ENCODE measurements at regions not wholly inside any gene's neighbourhood (a gene's known extent, or its start where the extent isn't known, plus 50 kb on each side); places are given as distances from the start of the nearest gene placed in this dataset.
"Not testable (repeated sequence)": the region's sequence is repeated elsewhere in the genome, so short reads cannot be mapped to it uniquely, and the experiment has no call there.

DNA sequence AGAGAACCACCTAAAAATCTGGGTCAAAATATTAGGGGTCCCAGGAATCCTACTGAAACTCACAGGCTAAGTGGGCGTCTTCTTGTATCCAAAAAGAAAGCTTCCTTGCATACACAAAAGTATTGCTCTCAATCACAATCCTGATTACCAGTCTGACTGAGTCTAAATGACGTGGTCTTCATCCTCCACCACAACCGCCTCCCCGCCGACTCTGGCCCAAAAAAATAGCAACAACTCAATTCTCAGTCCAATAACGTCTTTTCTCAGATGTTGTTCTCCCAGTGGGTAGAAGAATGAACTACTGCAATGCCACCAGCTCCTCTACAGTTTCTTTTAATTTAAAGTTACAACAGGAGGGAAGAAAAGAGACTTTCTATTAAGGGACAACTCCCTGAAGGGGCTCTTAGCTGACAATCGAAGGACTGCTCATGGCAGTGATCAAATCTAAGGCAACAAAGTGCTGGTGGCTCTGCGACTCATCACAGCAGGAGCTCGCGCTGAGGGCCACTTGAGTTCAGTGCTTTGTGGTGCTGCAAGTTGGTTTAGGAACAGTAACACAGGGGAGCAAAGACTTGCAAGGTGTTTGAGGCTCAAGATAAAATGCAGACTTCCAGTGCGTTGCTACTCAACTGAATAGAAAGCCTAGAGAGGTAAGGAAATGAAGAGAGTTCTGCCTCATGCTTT is 394.1 kb downstream of the BCAT1 start:
- no peak for DNase-seq

DNA sequence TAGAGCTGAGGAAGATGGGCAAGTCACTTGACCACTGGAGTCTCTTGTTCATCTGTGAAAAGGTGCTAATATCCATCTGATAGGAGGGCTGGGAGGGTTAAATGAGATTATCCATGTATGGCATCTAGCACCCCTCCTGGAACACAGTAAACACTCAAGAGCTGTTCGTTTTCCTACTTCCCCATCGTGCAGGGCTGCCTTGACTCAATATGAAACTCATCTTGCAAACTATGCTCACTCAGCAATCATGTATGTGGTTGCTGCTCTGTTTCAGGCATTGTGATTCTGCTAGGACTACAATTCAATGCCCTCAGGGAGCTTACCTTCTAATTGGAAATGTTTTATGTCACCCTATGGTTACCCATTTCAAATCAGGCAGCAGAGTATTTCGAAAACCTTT is 395.6 kb downstream of the BCAT1 start:
- no peak for DNase-seq

DNA sequence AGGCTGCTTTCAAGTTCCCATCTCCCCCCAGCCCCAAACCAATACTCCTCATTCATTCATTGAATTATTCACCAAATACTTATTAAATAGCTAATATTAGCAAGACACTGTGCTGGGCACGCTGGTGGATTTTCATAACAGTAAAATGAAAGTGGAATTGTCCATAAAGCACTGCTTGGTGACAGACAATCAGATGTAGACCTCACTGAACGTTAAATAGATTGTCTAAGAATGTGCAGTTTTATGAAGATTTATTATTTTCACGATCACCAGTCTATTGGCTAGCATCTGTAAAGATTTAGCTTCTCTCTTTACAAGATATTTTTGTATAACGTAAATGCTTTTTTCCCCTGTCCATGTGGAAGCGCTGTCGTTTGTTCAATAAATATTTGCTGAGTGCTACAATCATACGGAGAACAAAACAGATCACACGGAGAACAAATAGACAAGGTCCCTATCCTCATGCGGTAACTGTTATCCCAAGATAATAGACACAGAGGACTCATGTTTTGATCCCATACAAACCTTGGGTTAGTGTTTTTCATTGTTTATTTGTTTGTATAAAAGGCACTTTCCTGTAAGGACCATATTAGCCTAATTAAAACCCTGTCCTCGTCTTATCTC is 397.6 kb downstream of the BCAT1 start:
- DNase-seq = peak; percentile 60

DNA sequence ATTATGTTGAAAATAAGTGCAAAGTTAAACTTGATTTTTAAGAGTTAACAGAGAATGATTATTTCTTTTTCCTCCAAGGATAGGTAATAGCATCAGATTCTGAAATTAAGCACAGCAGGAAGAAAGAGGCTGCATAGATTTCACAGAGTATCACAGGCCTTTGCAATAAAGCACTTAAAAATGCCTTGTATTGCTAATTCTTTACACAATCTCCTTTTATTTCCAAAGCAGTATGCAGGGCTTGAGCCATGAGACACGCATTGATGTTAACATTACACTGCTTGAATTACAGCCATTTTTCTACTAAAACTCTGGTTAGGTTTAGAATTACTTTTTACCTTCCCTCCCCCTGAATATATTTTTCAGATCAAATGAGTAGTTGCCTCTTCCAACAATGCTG is 398.3 kb downstream of the BCAT1 start:
- DNase-seq = no peak

DNA sequence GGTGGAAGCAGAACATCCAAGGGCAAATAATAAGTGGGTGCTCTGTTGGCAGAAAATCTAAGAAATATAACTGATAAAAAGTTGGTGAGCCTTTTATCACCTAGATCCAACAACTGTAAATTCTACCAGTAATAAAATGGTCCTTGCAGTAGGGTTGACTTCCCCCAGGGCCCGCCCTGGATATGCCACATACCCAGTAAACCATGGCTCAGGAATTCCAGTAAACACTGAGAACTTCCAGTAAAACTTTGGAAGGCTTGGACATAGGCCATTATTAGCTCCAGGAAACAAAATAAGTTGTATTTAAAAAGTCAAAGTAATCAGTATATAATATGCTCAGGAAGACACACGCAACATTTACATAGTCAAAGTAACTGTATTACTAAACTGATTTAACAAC is 402.2 kb downstream of the BCAT1 start:
- DNase-seq = no peak

DNA sequence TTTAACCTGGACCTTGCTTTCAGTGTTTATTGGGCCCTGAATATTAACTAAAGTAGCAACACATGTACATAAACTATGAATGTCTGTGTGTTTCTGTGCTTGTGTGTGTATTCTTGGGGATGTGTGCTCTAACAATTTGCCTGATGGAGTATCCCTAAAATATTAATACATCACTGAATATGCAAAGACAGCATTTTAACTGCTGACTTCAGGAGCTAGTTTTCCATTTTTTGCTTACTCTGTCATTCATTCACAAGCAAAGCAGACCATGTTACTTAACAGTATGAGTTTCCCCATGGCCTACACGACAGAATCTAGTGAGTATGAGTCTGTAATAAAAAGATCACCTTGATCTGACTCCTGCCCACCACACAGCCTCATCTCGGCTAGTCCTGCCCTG is 402.8 kb downstream of the BCAT1 start:
- no peak for DNase-seq

DNA sequence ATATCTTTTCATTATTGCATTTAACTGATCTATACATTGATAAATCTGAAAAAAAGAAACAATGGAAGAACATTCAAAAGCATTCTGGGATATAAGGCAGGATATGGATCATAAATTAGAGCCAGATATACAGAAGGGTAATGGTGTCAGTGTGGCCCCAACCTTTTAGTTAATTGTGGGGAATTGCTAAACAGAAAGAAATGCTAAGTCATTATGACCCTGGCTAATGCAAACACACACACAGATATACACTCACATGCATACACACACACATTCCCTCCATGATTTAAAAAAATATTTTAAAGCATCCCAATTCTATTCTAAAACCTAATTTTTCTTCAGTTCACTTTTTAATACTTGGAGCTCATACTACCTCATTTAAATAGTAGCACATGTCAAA is 404.5 kb downstream of the BCAT1 start:
- no peak for DNase-seq

DNA sequence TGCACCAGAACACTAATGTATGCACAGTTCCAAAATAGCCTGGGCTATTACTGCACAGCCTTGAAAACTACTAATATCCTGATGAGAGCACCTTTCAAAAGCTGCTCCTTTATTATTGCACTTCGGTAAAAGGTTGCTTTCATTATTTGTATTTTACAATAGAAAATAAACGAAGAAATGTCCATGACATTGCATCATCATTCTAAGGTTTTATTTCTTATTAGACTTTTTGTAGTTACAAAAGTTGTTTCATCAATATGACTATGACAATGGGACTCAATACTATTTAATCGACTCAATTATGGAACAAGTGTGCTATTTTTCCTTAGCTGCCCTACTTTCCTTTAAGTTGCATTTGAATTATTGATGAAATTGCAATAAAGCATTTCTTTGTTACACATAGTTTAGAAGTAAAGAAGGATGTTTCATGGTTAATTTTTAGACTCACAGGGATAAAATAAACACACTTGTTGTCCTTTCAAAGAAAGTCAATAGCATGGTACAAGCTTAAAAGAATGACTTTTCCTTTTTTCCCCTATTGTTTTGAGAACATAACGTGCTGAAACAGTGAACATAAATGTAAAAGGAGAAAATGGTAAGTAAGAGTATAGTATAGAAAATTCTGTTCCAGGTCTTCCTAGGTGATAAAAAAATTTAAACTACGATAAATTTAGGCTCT is 407.6 kb downstream of the BCAT1 start:
- no peak for DNase-seq

DNA sequence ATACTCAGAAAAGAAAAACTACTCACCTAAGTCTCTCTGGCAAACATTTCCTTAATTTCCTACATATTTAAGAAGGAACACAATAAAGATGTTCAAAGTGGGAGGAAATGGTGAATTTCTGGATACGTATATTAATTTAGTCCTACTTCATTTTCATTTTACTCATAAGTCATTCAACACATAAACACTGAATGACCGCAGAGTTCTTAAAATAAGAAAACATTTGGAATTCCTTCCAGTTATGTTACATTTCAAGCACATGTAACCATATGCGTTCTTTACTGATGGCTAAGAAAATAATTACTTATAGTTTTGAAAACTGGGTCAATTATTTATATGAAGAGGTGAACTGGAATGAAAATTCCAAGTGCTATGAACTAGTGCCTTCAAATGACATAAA is 409.3 kb downstream of the BCAT1 start:
- DNase-seq = no peak

DNA sequence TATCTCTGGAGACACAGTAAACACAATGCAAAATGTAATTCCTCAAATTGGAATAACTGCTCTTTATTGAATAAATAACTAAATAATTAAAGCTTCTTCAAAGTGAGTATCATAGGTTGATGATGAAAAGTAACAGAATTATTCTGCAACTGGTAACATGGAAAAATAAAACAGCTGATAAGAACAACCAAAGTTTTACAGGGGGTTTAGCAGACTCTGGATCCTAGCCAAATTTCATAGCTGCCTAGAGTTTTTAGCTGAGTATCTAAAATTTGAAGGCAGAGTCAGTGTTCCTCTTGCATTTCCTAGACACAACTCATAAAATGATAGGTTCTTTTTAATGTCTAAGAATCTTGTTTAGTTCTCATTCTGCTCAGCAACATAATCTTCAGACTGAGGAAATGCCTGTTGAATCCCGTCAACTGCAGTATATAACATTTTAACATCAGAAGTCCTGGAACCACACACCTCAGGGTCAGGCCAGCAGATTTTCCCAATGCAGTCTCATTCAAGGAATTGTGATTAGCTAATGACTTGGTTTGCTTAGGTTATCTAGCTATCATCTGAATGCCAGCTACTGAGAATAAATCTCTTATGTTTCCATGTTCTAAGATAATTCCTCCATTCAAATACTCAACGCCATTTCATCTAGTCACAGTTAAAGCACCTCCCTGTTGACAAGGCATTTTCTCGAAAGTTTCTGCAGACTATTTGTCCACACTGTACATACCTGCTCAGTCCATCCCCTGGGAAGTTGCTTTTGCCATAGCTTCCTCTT is 411.6 kb downstream of the BCAT1 start:
- DNase-seq = no peak

DNA sequence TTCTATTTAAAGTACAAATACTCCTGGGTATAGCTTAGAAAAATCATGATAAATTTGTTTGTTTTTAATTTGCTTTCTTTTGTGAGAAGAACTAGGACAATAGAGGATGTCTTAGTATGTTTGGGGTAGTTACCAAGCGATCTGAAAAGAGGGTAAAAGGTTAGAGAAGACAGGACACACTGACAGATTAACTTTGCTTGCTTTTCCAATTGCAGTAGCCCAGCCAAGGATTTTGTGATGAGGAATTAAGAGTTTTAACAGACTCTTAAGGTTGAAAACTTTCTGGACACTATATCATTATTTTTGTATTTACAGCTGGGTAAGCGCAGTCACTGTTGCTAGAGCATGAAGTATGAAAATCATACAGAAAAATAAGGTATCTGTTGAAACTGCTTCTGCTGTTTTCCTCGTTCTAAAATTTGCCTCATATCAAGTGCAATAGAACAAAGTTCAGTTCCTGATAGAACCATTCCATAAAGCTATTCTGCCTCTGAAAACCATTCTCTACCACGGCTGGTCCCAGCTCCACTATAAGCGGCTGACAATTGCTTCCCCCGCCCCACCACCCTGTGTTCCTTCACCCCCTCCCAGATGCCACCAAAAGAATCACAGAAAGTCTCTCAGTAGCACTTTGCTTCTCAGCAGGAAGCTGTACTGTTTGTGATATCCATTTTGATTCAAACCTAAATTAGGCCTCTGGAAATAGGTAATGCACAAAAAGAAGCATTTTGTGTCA is 413.4 kb downstream of the BCAT1 start:
- no peak for DNase-seq

DNA sequence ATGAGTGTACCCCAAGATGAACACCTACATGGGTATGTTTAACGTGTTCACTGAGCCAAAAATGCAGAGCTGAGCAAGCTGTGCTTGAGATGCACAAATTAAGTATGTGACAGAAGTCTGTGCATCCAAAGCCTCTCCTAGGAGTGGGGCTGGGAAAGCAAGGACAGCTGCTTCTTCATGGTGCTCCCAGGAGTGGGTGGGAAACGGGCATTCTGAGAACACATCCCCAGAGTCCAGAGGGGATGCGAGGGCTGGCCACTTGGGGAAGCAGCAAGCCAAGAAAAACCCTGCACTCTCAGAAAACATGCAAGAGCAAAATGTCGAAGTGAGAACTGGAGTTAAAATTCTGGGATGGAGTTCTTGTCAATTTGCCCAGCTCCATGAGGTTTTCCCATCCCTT is 414.3 kb downstream of the BCAT1 start:
- DNase-seq = no peak

DNA sequence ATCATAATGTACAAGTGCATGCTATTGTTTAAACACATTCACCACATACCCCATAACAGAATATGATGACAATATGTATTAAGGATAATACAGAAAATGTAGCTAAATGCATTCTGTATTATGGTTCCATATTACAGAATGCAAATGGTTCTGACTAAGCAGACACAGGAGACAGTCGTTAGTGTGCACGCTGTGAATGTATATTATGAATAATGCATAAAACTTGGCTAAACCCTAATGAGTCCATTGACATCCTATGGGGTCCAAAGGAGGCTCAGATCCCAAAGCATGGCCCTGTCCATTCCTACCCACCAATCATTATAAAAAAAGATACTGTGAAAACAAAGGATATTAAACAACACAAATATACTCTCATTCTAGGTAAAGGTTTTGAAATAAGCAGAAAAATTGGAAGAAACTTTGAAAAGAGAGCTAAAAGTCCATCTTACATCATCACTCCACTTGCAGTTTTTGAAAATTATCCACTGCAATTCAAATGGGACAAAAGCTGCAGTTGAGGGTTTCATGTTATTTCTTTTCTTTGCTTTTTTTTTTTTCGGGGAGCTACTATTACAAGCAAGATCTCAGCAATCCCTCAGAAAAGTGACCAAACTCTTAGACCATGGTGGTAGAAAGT is 415.1 kb downstream of the BCAT1 start:
- no peak for DNase-seq

DNA sequence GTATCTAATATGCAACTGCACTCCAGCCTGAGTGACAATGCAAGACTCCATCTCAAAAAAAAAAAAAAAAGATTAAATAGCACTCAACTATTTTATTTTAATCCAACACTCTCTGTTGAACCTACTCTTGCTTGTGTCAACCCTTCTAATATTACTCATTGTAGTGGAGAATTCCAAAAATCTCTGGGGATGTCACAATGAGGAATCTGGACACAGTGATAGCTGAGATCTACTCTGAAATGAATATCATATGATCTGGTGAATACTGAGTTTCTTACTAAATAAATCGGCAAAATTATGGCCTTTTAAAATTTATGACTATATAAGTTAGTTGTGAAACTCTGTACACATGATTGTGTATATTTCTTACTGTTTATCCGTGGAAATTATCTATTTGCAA is 418.2 kb downstream of the BCAT1 start:
- DNase-seq = no peak

DNA sequence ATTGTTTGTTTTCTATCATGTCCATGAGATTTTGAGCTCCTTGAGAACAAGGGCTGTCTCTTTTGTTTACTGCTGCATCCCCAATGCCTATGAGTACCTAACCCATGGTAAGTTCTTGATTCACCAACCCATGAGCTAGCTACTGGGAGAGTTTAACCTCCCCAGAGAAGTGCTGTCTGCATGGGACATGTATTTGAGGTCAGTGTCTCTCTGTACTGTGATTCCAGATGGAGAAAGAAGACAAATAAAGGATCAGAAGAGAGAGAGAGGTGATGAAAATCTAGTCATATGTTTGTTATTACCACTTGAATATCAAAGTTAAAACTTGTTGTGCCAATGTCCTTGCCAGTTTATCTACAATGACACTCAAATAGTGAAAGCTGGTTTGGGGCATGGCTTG is 421.8 kb downstream of the BCAT1 start:
- no peak for DNase-seq

DNA sequence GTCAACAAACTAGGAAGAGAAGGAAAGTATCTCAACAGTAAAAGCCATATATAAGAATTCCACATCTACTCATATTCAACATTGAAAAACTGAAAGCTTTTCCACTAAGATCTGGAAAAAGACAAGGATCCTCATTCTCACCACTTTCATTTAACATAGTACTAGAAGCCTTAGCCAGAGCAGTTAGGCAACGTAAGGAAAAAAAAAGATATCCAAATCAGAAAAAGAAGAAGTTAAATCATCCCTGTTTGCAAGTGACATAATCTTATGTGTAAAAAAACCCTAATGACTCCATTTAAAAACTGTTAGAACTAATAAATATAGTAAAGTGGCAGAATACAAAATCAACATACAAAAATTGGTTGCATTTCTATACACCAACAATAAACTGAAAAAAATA is 426.2 kb downstream of the BCAT1 start:
- no peak for DNase-seq

DNA sequence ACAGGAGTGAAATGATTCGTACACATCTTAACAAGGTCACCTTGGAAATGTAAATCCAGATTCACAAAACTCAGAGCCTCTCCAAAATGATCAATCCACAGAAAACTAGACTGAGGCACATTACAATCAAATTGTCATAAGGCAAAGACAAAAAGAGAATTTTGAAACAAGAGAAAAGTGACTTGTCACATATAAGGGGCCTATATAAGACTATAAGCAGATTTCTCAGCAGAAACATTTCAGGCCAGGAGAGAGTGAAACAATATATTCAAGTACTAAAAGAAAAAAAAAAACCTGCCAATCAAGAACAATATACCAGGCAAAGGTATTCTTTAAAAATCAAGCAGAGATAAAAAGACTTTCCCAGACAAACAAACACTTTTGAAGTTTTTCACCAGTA is 429.1 kb downstream of the BCAT1 start:
- no peak for DNase-seq

DNA sequence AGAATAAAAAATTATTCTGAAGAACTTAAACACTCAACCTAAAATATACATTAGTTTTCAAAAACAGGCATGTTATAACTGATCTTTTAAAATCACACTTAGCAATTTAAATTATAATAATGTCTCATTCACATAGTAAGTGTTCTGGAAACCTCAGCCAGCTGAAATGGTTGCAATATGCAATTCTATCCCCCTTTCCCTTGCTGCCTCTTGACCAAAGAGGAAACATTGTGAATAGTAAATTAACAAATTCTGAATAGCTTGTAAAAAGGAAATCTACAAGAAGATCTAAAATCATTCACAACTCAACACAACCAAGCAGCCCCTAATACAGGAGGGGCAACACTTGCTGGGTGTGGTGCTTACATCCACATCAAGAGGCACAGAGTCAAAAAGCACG is 431.9 kb downstream of the BCAT1 start:
- DNase-seq = no peak

DNA sequence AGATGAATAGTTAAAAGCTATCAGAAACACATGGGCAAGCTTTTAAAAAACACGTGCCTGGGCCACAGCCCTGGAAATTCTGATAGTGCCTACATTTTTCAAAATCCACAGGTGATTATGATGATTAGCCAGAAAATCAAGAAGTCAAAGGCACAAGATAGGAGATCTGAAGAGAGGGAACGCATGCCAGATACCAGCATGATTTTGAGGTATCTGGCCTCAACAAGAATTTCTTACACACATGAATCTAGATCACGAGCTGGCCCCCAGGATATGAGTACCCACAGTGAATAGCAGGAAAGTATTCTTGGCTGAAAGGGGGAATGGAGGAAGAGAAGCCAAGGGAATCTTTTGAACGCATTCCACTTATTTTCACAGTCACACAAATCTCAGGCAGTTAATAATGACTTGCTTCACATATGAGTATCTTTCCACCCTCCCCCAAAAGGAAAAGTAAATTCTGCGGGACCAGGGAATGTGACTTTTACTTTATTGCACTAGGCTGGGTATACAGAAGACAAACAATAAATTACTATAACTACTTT is 438.2 kb downstream of the BCAT1 start:
- no peak for DNase-seq

DNA sequence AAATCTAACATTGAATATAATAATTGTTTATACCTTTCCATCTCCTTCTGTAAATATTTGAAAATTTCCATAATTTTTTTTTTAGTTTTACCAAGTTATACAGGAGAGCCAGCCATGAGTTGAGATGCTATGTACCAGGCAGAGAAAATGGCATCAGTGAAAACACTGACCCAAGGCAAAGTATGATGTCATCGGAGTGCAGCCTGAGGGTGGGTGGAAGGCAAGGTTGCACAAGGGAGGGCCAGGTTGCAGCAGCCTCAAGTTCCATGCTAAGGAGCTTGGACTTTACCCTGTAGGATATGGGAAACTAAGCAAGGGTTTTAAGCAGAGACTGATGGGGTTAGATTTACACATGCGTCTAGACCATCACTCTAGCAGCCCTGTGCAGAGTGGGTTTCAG is 441.1 kb downstream of the BCAT1 start:
- no peak for DNase-seq

DNA sequence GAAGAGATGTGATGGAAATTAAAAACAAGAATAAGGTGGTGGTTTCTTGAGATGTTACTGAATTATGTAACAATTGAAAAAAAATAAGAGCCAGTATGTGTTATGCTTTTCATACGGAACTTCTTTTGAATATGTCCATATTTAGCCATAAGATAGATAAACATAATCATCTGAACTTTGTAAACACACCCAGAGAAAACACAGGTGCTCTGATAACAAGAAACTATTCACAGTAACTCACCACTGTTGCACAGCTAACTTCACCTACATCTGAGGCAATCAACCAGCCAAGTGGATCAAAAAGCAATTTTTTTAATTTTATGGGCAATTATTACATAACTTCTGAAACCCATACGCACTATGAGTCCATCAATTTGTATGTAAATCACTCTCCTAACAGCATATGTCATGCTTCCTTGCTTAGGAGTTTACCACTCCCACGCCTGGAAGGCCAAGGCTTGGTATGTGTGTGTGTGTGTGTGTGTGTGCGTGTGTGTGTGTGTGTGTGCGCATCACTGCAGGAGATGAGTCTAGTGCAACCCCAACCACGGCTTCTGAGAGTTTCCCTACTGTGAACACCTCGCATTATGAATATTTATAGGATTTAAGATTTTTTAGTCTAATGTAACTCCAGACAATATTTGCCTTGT is 443.4 kb downstream of the BCAT1 start:
- no peak for DNase-seq

DNA sequence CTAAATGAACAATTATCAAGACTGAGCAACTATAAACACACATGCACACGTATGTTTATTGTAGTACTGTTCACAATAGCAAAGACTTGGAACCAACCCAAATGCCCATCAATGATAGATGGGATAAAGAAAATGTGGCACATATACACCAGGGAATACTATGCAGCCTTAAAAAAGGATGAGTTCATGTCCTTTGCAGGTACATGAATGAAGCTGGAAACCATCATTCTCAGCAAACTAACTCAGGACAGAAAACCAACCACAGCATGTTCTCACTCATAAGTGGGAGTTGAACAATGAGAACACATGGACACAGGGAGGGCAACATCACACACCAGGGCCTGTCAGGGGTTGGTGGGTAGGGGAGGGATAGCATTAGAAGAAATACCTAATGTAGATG is 445.4 kb downstream of the BCAT1 start:
- not testable (repeated sequence) for DNase-seq
